K562 (cell line): ENCODE measurements at regions not wholly inside any gene's neighbourhood (a gene's known extent, or its start where the extent isn't known, plus 50 kb on each side); places are given as distances from the start of the nearest gene placed in this dataset.

ENCODE experiments used
- CEBPB ChIP-seq: fragments of 450-650 bp; IDR thresholded peaks from 2 replicates; pipeline ENCODE4 v1.6.1; 2016; ENCODE audit warnings: missing genetic modification characterization, missing compliant biosample characterization
- CTCF ChIP-seq, 3 experiments: IDR thresholded peaks in 2 of 3; conservative IDR thresholded peaks in 1 of 3; 2 replicates each; pipeline ENCODE4 v1.5.1; 2011 to 2012; ENCODE audit warnings: low read length in 3 of 3, mild to moderate bottlenecking in 3 of 3, control low read depth in 2 of 3, improper control_type of control experiment in 1 of 3, inconsistent platforms in 1 of 3, low read depth in 1 of 3, mixed read lengths in 1 of 3, moderate library complexity in 1 of 3; ENCODE audit not compliant: insufficient read depth in 2 of 3
- FOS ChIP-seq: IDR thresholded peaks from 3 replicates; pipeline ENCODE4 v1.6.1; 2011; ENCODE audit not compliant: insufficient read length; ENCODE audit errors: extremely low read depth
- FOXA1 ChIP-seq: fragments of 450-650 bp; IDR thresholded peaks from 2 replicates; pipeline ENCODE4 v1.6.1; 2016; ENCODE audit warnings: mild to moderate bottlenecking, borderline replicate concordance
- FOXM1 ChIP-seq, 2 experiments: fragments of 450-650 bp in 1 of 2; sonication (generic) in 1 of 2; formaldehyde crosslinking in 1 of 2; IDR thresholded peaks; 2 replicates each; pipeline versions ENCODE4 v1.6.1 to v1.9.0; 2017 to 2022; ENCODE audit warnings: low read depth in 2 of 2, mild to moderate bottlenecking in 2 of 2, missing genetic modification reagents in 1 of 2, moderate library complexity in 1 of 2
- MYNN ChIP-seq, 2 experiments: sonication (generic); formaldehyde crosslinking in 1 of 2; IDR thresholded peaks; 2 replicates each; pipeline versions ENCODE4 v1.5.0 to v1.6.1; 2016 to 2020; ENCODE audit warnings: antibody characterized with exemption in 1 of 2, missing genetic modification reagents in 1 of 2
- NRF1 ChIP-seq, 2 experiments: fragments of 450-650 bp; IDR thresholded peaks in 1 of 2; conservative IDR thresholded peaks in 1 of 2; 2 replicates each; pipeline ENCODE4 v1.6.1; 2014; ENCODE audit warnings: mild to moderate bottlenecking in 2 of 2
- POLR2AphosphoS5 ChIP-seq: IDR thresholded peaks from 2 replicates; pipeline ENCODE4 v1.6.1; 2011; ENCODE audit warnings: mild to moderate bottlenecking, low read depth, low read length, moderate library complexity; ENCODE audit not compliant: control insufficient read depth, insufficient read depth
- SMAD3 ChIP-seq: fragments of 450-650 bp; formaldehyde crosslinking; conservative IDR thresholded peaks from 2 replicates; pipeline ENCODE4 v1.4.0; 2020; ENCODE audit warnings: mild to moderate bottlenecking
- SPI1 ChIP-seq: IDR thresholded peaks from 2 replicates; pipeline ENCODE4 v1.6.1; 2011; ENCODE audit warnings: low read depth, low read length, control low read depth, borderline replicate concordance
- TCF7L2 ChIP-seq: fragments of 150-350 bp; IDR thresholded peaks from 2 replicates; pipeline ENCODE4 v1.6.1; 2016; ENCODE audit warnings: low read depth, mild to moderate bottlenecking, low read length, moderate library complexity
- ZBTB2 ChIP-seq: fragments of 450-650 bp; IDR thresholded peaks from 2 replicates; pipeline ENCODE4 v1.6.1; 2016; ENCODE audit warnings: antibody characterized with exemption
- ZNF263 ChIP-seq: sonication (generic); formaldehyde crosslinking; IDR thresholded peaks from 2 replicates; pipeline ENCODE4 v1.8.0; 2022; ENCODE audit warnings: mild to moderate bottlenecking, missing genetic modification reagents, borderline replicate concordance

DNA sequence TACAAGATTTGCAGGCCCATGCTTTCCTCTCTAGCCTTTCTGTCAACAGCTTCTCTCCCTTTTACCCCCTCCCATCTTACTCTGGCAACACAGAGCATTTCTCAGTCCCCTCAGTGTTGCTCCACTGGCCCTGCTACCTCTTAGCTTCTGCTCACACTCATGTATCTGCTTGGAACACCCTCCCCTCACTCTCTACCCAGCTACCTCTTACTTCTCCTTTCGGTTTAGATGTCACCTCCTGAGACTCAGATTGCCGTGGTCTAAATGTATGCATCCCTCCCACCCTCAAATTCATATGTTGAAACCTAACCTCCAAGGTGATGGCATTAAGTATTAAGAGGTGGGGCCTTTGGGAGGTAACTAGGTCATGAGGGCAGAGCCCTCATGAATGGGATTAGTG, 80.1 kb downstream of the FOXD2 start:
- no peak for TF ChIP-seq CTCF (IDR thresholded peaks at IDR 0.05 in 2 of 3, conservative IDR thresholded peaks at IDR 0.05 in 1 of 3; ENCODE audit: insufficient read depth in 2 of 3, low read depth in 1 of 3, low read length in 3 of 3)
- no peak for TF ChIP-seq ZNF263 (CRISPR knock-in tag)
- TF ChIP-seq SMAD3 (CRISPR knock-in tag), result no peak
- no peak for TF ChIP-seq NRF1 (conservative IDR thresholded peaks at IDR 0.05 in 1 of 2, IDR thresholded peaks at IDR 0.05 in 1 of 2)
- no peak for TF ChIP-seq MYNN (IDR thresholded peaks at IDR 0.05)
- TF ChIP-seq MYNN (CRISPR knock-in tag; IDR thresholded peaks at IDR 0.05), result no peak
- no peak for TF ChIP-seq FOXM1 (IDR thresholded peaks at IDR 0.05; ENCODE audit: low read depth)
- TF ChIP-seq FOXM1 (CRISPR knock-in tag; IDR thresholded peaks at IDR 0.05; ENCODE audit: low read depth), result no peak
- no peak for TF ChIP-seq SPI1
- no peak for TF ChIP-seq TCF7L2
- TF ChIP-seq FOXA1, result no peak
- no peak for TF ChIP-seq FOS
- TF ChIP-seq POLR2AphosphoS5, result no peak
- no peak for TF ChIP-seq ZBTB2
- TF ChIP-seq CEBPB (tag), result no peak
